A549 (cell line): ENCODE measurements at regions not wholly inside any gene's neighbourhood (a gene's known extent, or its start where the extent isn't known, plus 50 kb on each side); places are given as distances from the start of the nearest gene placed in this dataset.
A peak's percentile ranks its signal among the peaks of the same experiment; 100 is the strongest.

Experiments
- ATAC-seq, 2 experiments: fragments of 200-7000 bp in 1 of 2; fragments of >200 bp in 1 of 2; cut with Nextera tagmentation in 1 of 2; cut with Tn5 transposase in 1 of 2; 3 replicates each; pipeline versions ENCODE4 v1.8.0 to v1.9.1; 2018 to 2020; ENCODE audit warnings: mild to moderate bottlenecking in 1 of 2, moderate library complexity in 1 of 2
- CTCF ChIA-PET: fragments of 300-600 bp; sonication (Branson Sonifier 250); formaldehyde crosslinking; extraction: SDS; loops from one replicate; lab custom pipeline; 2021; ENCODE audit warnings: antibody characterized with exemption, inconsistent platforms; lab: Yijun Ruan, JAX
- POLR2A ChIA-PET: fragments of 350-600 bp; formaldehyde crosslinking; extraction: SDS; loops from one replicate; lab custom pipeline; 2021; ENCODE audit warnings: antibody characterized with exemption, inconsistent platforms; lab: Yijun Ruan, JAX
- DNase-seq, 2 experiments: peaks; one replicate each; pipeline versions ENCODE4 v3.0.0 to v3.0.0-alpha.2; 2011 to 2016; ENCODE audit warnings: low read depth in 1 of 2, low spot score in 1 of 2
- FAIRE-seq: peaks from 2 replicates; lab custom pipeline; 2011; peaks lifted over from hg19 to GRCh38; lab: Jason Lieb, UNC
- H3K27ac ChIP-seq, 2 experiments: fragments of >200 bp; sonication (Bioruptor Twin); formaldehyde crosslinking; 3 replicates each; pipeline ENCODE4 v1.5.1; 2016 to 2017
- H3K4me1 ChIP-seq: fragments of >200 bp; sonication (Bioruptor Twin); formaldehyde crosslinking; 3 replicates; pipeline ENCODE4 v1.6.1; 2016
- H3K4me2 ChIP-seq: fragments of >200 bp; sonication (Bioruptor Twin); formaldehyde crosslinking; 3 replicates; pipeline ENCODE4 v1.6.1; 2016
- H3K4me3 ChIP-seq: fragments of >200 bp; sonication (Bioruptor Twin); formaldehyde crosslinking; 3 replicates; pipeline ENCODE4 v1.5.1; 2016
- H3K9me3 ChIP-seq: fragments of >200 bp; sonication (Bioruptor Twin); formaldehyde crosslinking; 3 replicates; pipeline ENCODE4 v1.6.1; 2016
- BCL3 ChIP-seq: fragments of >200 bp; sonication (Bioruptor Twin); formaldehyde crosslinking; IDR thresholded peaks from 3 replicates; pipeline ENCODE4 v1.6.1; 2016
- CBX8 ChIP-seq: fragments of 200-600 bp; sonication (generic); IDR thresholded peaks from 2 replicates; pipeline ENCODE4 v1.6.1; 2016
- CEBPB ChIP-seq, 2 experiments: fragments of >200 bp in 1 of 2; sonication (Bioruptor Twin) in 1 of 2; formaldehyde crosslinking in 1 of 2; IDR thresholded peaks; 2 replicates each; pipeline ENCODE4 v1.6.1; 2012 to 2016
- ESRRA ChIP-seq: fragments of 150-350 bp; IDR thresholded peaks from 2 replicates; pipeline ENCODE4 v1.6.1; 2014; ENCODE audit warnings: mild to moderate bottlenecking, low read length, borderline replicate concordance
- FOSB ChIP-seq: fragments of 250-450 bp; sonication (Bioruptor Pico); IDR thresholded peaks from 2 replicates; pipeline ENCODE4 v1.5.0; 2020; ENCODE audit warnings: mild to moderate bottlenecking, moderate library complexity
- HES2 ChIP-seq: fragments of >200 bp; sonication (Bioruptor Twin); formaldehyde crosslinking; IDR thresholded peaks from 2 replicates; pipeline ENCODE4 v1.6.1; 2016
- HOXB13 ChIP-seq: fragments of 250-450 bp; sonication (Bioruptor Pico); IDR thresholded peaks from 2 replicates; pipeline ENCODE4 v1.5.0; 2020; ENCODE audit warnings: low read depth, mild to moderate bottlenecking, moderate library complexity
- HOXB5 ChIP-seq: fragments of 250-450 bp; sonication (Bioruptor Pico); IDR thresholded peaks from 2 replicates; pipeline ENCODE4 v1.5.0; 2020; ENCODE audit warnings: mild to moderate bottlenecking, moderate library complexity
- JUN ChIP-seq, 2 experiments: fragments of >200 bp; sonication (Bioruptor Twin); formaldehyde crosslinking; IDR thresholded peaks; 2 replicates in 1 of 2; 3 replicates in 1 of 2; pipeline ENCODE4 v1.6.1; 2016 to 2017
- JUNB ChIP-seq: fragments of >200 bp; sonication (Bioruptor Twin); formaldehyde crosslinking; IDR thresholded peaks from 2 replicates; pipeline ENCODE4 v1.6.1; 2016
- KDM5A ChIP-seq: fragments of 200-600 bp; sonication (generic); IDR thresholded peaks from 2 replicates; pipeline ENCODE4 v1.6.1; 2016; ENCODE audit warnings: antibody characterized with exemption, mild to moderate bottlenecking
- MAFK ChIP-seq: fragments of 450-650 bp; IDR thresholded peaks from 2 replicates; pipeline ENCODE4 v1.6.1; 2014; ENCODE audit not compliant: partially characterized antibody
- MAX ChIP-seq: IDR thresholded peaks from 2 replicates; pipeline ENCODE4 v1.6.1; 2012
- PHF8 ChIP-seq: fragments of 200-600 bp; sonication (generic); IDR thresholded peaks from 2 replicates; pipeline ENCODE4 v1.6.1; 2016; ENCODE audit warnings: low read depth, mild to moderate bottlenecking, antibody characterized with exemption, moderate library complexity, borderline replicate concordance
- RAD21 ChIP-seq, 2 experiments: fragments of >200 bp in 1 of 2; sonication (Bioruptor Twin) in 1 of 2; formaldehyde crosslinking in 1 of 2; IDR thresholded peaks in 1 of 2; conservative IDR thresholded peaks in 1 of 2; 2 replicates in 1 of 2; 3 replicates in 1 of 2; pipeline ENCODE4 v1.6.1; 2012 to 2018; ENCODE audit warnings: inconsistent platforms in 1 of 2
- REST ChIP-seq: fragments of 200-600 bp; sonication (generic); IDR thresholded peaks from 2 replicates; pipeline ENCODE4 v1.6.1; 2016; ENCODE audit warnings: antibody characterized with exemption, mild to moderate bottlenecking, moderate library complexity
- RNF2 ChIP-seq: fragments of 200-600 bp; sonication (generic); IDR thresholded peaks from 2 replicates; pipeline ENCODE4 v1.6.1; 2016; ENCODE audit warnings: low read depth, mild to moderate bottlenecking, antibody characterized with exemption, moderate library complexity, borderline replicate concordance
- TP53 ChIP-seq: fragments of 250-450 bp; sonication (Bioruptor Pico); IDR thresholded peaks from 2 replicates; pipeline ENCODE4 v1.5.0; 2021; ENCODE audit warnings: mild to moderate bottlenecking, moderate library complexity
- USF2 ChIP-seq: fragments of 450-650 bp; IDR thresholded peaks from 2 replicates; pipeline ENCODE4 v1.6.1; 2014; ENCODE audit warnings: antibody characterized with exemption
- ZNF302 ChIP-seq: fragments of 250-450 bp; sonication (Bioruptor Pico); IDR thresholded peaks from 2 replicates; pipeline ENCODE4 v1.9.0; 2021; ENCODE audit warnings: inconsistent platforms, mild to moderate bottlenecking, moderate library complexity
- WGBS: methylation state at CpG from one replicate; pipeline ENCODE4 v1.1.6; 2017; ENCODE audit errors: missing lambda C conversion rate; 5-methylcytosine and 5-hydroxymethylcytosine counted together

- H3K27ac ChIP-seq, result no peak overlapping the region
- 66% methylated on average over 2 of the region's 2 CpGs for WGBS
- no peak overlapping the region for H3K4me3 ChIP-seq
- ChIA-PET CTCF (no interaction called here), POLR2A (no interaction called here)
- TF ChIP-seq PHF8 (no peak), REST (no peak), JUNB (no peak), BCL3 (no peak), JUN (IDR thresholded peaks at IDR 0.05) (no peak), ZNF302 (CRISPR knock-in tag) (no peak), MAX (no peak), HES2 (no peak), HOXB5 (CRISPR knock-in tag) (no peak), TP53 (CRISPR knock-in tag) (no peak), CBX8 (no peak), ESRRA (no peak), CEBPB (IDR thresholded peaks at IDR 0.05) (no peak), USF2 (no peak), FOSB (CRISPR knock-in tag) (no peak)
- ATAC-seq (no peak), DNase-seq (no peak), FAIRE-seq (no peak)
- 0 out of 3 replicates have a peak, but pooled peaks cover 4% of the 10 kb centered on the region for H3K9me3 ChIP-seq
- H3K4me1 ChIP-seq, result no peaks in the 10 kb centered on the region
- H3K4me2 ChIP-seq, result no peak overlapping the region
Measured at GRCh38 chr11:24298146-24298545, 198.7 kb upstream of the LUZP2 start.

- CTCF ChIA-PET, result no interaction called here
- Histone ChIP-seq H3K27ac (no peak overlapping the region), H3K4me2 (no peak overlapping the region), H3K4me3 (no peak overlapping the region), H3K9me3 (peaks cover 6% of the 10 kb centered on the region; the same call in 2 of the 3 replicates)
- ATAC-seq (no peak), DNase-seq (no peak), FAIRE-seq (no peak)
- WGBS, result 4% methylated on average over 2 of the region's 2 CpGs
- TF ChIP-seq KDM5A (no peak), RNF2 (no peak), HOXB13 (CRISPR knock-in tag) (no peak), MAFK (peak; percentile 24), RAD21 (conservative IDR thresholded peaks at IDR 0.05 in 1 of 2, IDR thresholded peaks at IDR 0.05 in 1 of 2) (no peak), PHF8 (no peak)
- TF ChIP-seq, all 56 proteins: peak for 1
- POLR2A ChIA-PET, result no interaction called here
- H3K4me1 ChIP-seq, result no peaks in the 10 kb centered on the region
Measured at GRCh38 chr11:24311974-24312373, 184.9 kb upstream of the LUZP2 start.
